ENCODE measurements at regions not wholly inside any gene's neighbourhood (a gene's known extent, or its start where the extent isn't known, plus 50 kb on each side); places are given as distances from the start of the nearest gene placed in this dataset.
"Not testable (repeated sequence)": the region's sequence is repeated elsewhere in the genome, so short reads cannot be mapped to it uniquely, and the experiment has no call there.

DNA sequence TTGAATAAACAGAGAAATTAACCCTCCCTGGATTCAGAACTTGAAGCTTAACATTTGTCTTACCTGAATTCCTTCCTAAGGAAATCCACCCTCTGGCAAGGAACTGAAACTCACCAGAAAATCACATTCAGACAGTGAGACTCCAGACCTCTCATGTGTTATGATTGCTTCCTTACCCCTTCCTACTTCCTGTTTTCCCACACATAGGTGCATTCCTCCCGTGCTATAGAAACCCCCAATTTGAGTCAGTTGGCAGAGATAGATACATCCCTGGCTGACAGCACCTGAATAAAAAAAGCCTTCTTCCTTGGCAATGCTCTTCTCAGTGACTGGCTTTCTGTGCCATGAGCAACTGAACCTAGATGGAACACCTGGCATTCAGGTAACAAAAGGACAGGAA is 157.0 kb upstream of the SMIM31 start:
- Histone ChIP-seq H3K4me3 (no peak overlapping the region), H3K27ac (no peak overlapping the region), H3K9me3 (ENCODE audit: low read depth) (no peaks in the 10 kb centered on the region), H3K36me3 (no peaks in the 10 kb centered on the region), H3K27me3 (no peaks in the 10 kb centered on the region), H3K4me1 (ENCODE audit: low read depth) (no peaks in the 10 kb centered on the region)
- TF ChIP-seq, protein P1, sequence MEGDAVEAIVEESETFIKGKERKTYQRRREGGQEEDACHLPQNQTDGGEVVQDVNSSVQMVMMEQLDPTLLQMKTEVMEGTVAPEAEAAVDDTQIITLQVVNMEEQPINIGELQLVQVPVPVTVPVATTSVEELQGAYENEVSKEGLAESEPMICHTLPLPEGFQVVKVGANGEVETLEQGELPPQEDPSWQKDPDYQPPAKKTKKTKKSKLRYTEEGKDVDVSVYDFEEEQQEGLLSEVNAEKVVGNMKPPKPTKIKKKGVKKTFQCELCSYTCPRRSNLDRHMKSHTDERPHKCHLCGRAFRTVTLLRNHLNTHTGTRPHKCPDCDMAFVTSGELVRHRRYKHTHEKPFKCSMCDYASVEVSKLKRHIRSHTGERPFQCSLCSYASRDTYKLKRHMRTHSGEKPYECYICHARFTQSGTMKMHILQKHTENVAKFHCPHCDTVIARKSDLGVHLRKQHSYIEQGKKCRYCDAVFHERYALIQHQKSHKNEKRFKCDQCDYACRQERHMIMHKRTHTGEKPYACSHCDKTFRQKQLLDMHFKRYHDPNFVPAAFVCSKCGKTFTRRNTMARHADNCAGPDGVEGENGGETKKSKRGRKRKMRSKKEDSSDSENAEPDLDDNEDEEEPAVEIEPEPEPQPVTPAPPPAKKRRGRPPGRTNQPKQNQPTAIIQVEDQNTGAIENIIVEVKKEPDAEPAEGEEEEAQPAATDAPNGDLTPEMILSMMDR (IDR thresholded peaks at IDR 0.05; ENCODE audit: low read depth, low read length), result no peak
- no peak for DNase-seq (ENCODE audit: low read depth in 1 of 2, low spot score in 1 of 2)

DNA sequence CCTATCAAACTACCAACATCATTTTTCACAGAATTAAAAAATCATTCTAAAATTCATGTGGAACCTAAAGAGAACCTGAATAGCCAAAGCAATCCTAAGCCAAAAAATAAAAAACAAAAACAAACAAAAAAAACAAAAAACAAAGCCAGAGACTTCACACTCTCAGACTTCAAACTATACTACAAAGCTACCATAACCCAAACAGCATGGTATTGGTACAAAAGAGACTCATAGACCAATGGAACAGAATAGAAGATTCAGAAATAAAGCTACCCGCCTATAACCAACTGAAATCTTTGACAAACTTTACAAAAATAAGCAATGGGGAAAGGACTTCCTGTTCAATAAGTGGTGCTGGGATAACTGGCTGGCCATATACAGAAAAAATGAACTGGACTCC is 152.3 kb upstream of the SMIM31 start:
- no peaks in the 10 kb centered on the region for H3K27me3 ChIP-seq
- DNase-seq (ENCODE audit: low read depth in 1 of 2, low spot score in 1 of 2), result no peak
- no peaks in the 10 kb centered on the region for H3K4me1 ChIP-seq (ENCODE audit: low read depth)
- H3K27ac ChIP-seq, result no peak overlapping the region
- H3K36me3 ChIP-seq, result no peaks in the 10 kb centered on the region
- TF ChIP-seq, protein P1 (IDR thresholded peaks at IDR 0.05; ENCODE audit: low read depth, low read length), result no peak
- H3K9me3 ChIP-seq (ENCODE audit: low read depth), result no peaks in the 10 kb centered on the region
- no peak overlapping the region for H3K4me3 ChIP-seq

DNA sequence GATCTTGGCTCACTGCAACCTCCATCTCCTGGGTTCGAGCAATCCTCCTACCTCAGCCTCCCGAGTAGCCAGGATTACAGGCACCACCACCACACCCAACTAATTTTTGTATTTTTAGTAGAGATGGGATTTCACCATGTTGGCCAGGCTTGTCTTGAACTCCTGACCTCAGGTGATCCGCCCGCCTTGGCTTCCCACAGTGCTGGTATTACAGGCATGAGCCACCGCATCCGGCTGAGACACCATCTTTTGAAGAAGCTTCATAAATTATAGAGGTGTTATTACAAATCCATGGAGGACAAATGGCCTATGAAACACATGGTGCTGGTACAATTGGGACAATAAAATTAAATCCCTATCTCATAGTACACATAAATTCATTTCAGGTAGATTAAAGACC is 148.1 kb upstream of the SMIM31 start:
- not testable (repeated sequence) for H3K27ac ChIP-seq; H3K4me3 ChIP-seq; DNase-seq (ENCODE audit: low read depth in 1 of 2, low spot score in 1 of 2); H3K27me3 ChIP-seq; H3K36me3 ChIP-seq; H3K4me1 ChIP-seq (ENCODE audit: low read depth); H3K9me3 ChIP-seq (ENCODE audit: low read depth)

DNA sequence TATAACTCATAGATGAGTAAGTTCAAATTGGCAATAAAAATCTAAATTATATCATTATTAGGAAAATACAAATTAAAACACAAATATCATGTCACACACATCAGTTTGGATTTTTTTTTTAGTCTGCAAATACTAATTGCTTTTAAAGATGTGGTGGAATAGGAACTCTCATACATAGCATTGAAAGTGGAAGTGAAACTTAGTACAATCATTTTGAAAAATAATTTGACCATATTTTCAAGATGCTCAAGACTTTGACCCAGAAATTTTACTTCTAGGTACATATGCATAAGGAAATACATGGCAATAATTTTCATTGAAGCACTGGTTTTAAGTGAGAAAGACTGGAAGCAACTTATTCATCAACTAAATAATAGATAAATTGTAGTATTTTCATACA is 147.5 kb upstream of the SMIM31 start:
- Histone ChIP-seq H3K4me3 (no peak overlapping the region), H3K27me3 (no peaks in the 10 kb centered on the region), H3K4me1 (ENCODE audit: low read depth) (no peaks in the 10 kb centered on the region), H3K36me3 (no peaks in the 10 kb centered on the region), H3K9me3 (ENCODE audit: low read depth) (no peaks in the 10 kb centered on the region), H3K27ac (no peak overlapping the region)
- TF ChIP-seq, protein P1 (IDR thresholded peaks at IDR 0.05; ENCODE audit: low read depth, low read length), result no peak
- DNase-seq (ENCODE audit: low read depth in 1 of 2, low spot score in 1 of 2), result no peak

DNA sequence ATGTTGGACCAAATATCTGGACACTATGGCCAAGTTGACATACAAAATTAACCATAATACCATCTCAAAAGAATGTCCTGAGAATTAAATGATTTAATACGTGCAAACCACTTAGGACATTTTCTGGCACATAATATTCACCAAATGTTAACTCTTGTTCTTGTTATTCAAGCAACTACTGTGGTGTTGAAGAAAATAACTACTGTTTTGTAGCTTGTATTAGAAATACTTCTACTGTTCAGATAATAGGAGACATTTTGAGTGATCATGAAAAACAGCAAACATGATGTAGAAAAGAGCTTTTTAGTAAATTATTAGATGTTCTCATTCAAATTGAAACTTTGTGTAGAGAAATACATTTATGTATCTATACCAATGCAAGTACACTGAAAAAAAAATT is 140.7 kb upstream of the SMIM31 start:
- Histone ChIP-seq H3K36me3 (no peaks in the 10 kb centered on the region), H3K9me3 (ENCODE audit: low read depth) (no peaks in the 10 kb centered on the region), H3K4me1 (ENCODE audit: low read depth) (no peaks in the 10 kb centered on the region), H3K27me3 (no peaks in the 10 kb centered on the region), H3K27ac (no peak overlapping the region), H3K4me3 (no peak overlapping the region)
- no peak for DNase-seq (ENCODE audit: low read depth in 1 of 2, low spot score in 1 of 2)
- TF ChIP-seq, protein P1 (IDR thresholded peaks at IDR 0.05; ENCODE audit: low read depth, low read length), result no peak

DNA sequence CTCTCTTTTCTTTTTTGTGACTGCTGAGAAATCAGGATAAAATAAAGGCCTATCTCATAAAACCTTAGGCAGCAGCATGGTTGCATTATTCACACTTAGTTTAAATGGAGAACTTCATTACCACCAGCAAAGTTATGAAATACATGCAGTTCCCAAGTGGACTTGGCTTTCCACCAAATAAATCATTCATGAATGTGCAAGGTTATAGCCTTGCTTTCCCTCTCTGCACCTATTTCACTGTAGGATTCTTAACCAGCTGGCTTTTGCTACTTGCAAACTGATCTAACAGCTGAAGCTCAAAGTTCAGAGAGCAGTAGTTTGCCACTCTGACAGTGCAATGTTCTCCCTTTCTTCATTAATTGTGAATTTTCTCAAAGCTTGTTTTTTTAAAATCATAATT is 140.1 kb upstream of the SMIM31 start:
- Histone ChIP-seq H3K36me3 (no peaks in the 10 kb centered on the region), H3K27ac (no peak overlapping the region), H3K9me3 (ENCODE audit: low read depth) (no peaks in the 10 kb centered on the region), H3K4me1 (ENCODE audit: low read depth) (no peaks in the 10 kb centered on the region), H3K27me3 (no peaks in the 10 kb centered on the region), H3K4me3 (no peak overlapping the region)
- DNase-seq (ENCODE audit: low read depth in 1 of 2, low spot score in 1 of 2), result no peak
- TF ChIP-seq, protein P1 (IDR thresholded peaks at IDR 0.05; ENCODE audit: low read depth, low read length), result no peak
